GM12878 (cell line): ENCODE measurements at regions not wholly inside any gene's neighbourhood (a gene's known extent, or its start where the extent isn't known, plus 50 kb on each side); places are given as distances from the start of the nearest gene placed in this dataset.
A peak's percentile ranks its signal among the peaks of the same experiment; 100 is the strongest.

ENCODE experiments used
- ATAC-seq: fragments of 200-7000 bp; cut with Tn5 transposase; 3 replicates; pipeline ENCODE4 v1.9.1; 2020; ENCODE audit warnings: mild to moderate bottlenecking, moderate library complexity
- BruUV-seq: library from RNA; stranded (reverse); fragments of 400-500 nt; replicated peaks from 2 replicates; lab custom pipeline; 2021; lab: Mats Ljungman, UMichigan
- CTCF ChIA-PET: fragments of 300-600 bp; sonication (Branson Sonifier 250); formaldehyde crosslinking; extraction: SDS; loops from one replicate; lab custom pipeline; 2021; ENCODE audit warnings: inconsistent platforms; lab: Yijun Ruan, JAX
- POLR2A ChIA-PET: fragments of 350-600 bp; formaldehyde crosslinking; extraction: SDS; loops from one replicate; lab custom pipeline; 2021; ENCODE audit warnings: inconsistent platforms; lab: Charles Lee
- RAD21 ChIA-PET: fragments of 300-600 bp; sonication (Branson Sonifier 250); formaldehyde crosslinking; loops from one replicate; lab custom pipeline; 2023; ENCODE audit warnings: antibody characterized with exemption; ENCODE audit not compliant: unreplicated experiment; lab: Charles Lee
- SMC1A ChIA-PET: fragments of 300-600 bp; sonication (Branson Sonifier 250); formaldehyde crosslinking; loops from one replicate; lab custom pipeline; 2023; ENCODE audit not compliant: unreplicated experiment, uncharacterized antibody; lab: Charles Lee
- DNase-seq: peaks from one replicate; pipeline ENCODE4 v3.0.0-alpha.2; 2011; ENCODE audit warnings: low read depth, low spot score
- FAIRE-seq: peaks from 3 replicates; lab custom pipeline; 2011; peaks lifted over from hg19 to GRCh38; lab: Jason Lieb, UNC
- H2AFZ ChIP-seq: 2 replicates; pipeline ENCODE4 v1.6.0; 2011; ENCODE audit warnings: low read depth, low read length, control low read depth; ENCODE audit not compliant: control insufficient read depth
- H3K27ac ChIP-seq: 2 replicates; pipeline ENCODE4 v1.5.1; 2011; ENCODE audit warnings: control low read depth; ENCODE audit not compliant: control insufficient read depth, insufficient read depth
- H3K27me3 ChIP-seq, 2 experiments: replicated peaks in 1 of 2; 2 replicates each; pipeline versions ENCODE4 v1.6.0 to v1.6.1; 2011; ENCODE audit warnings: low read length in 1 of 2; ENCODE audit not compliant: control insufficient read depth in 2 of 2, insufficient read depth in 2 of 2
- H3K36me3 ChIP-seq, 2 experiments: 2 replicates each; pipeline ENCODE4 v1.5.1; 2011; ENCODE audit warnings: low read length in 1 of 2; ENCODE audit not compliant: control insufficient read depth in 2 of 2, insufficient read depth in 2 of 2
- H3K4me1 ChIP-seq: 2 replicates; pipeline ENCODE4 v1.6.1; 2011; ENCODE audit warnings: mild to moderate bottlenecking, low read length, moderate library complexity, mixed read lengths; ENCODE audit not compliant: control insufficient read depth, insufficient read depth
- H3K4me2 ChIP-seq: 2 replicates; pipeline ENCODE4 v1.6.0; 2011; ENCODE audit warnings: control low read depth; ENCODE audit not compliant: control insufficient read depth, insufficient read depth
- H3K4me3 ChIP-seq: fragments of 200-600 bp; sonication (generic); 2 replicates; pipeline ENCODE4 v1.5.1; 2016
- H3K79me2 ChIP-seq: 2 replicates; pipeline ENCODE4 v1.6.0; 2011; ENCODE audit warnings: low read length; ENCODE audit not compliant: control insufficient read depth, insufficient read depth
- H3K9ac ChIP-seq: 2 replicates; pipeline ENCODE4 v1.8.0; 2011; ENCODE audit warnings: low read length, control low read depth, mixed read lengths; ENCODE audit not compliant: control insufficient read depth, insufficient read depth
- H3K9me3 ChIP-seq: replicated peaks from 3 replicates; pipeline ENCODE4 v1.5.1; 2011; ENCODE audit warnings: mild to moderate bottlenecking, low read length; ENCODE audit not compliant: control insufficient read depth, insufficient read depth
- H4K20me1 ChIP-seq: 2 replicates; pipeline ENCODE4 v1.6.0; 2011; ENCODE audit not compliant: control insufficient read depth, insufficient read depth
- ATF7 ChIP-seq: fragments of 450-650 bp; IDR thresholded peaks from 2 replicates; pipeline ENCODE4 v1.6.1; 2016; ENCODE audit warnings: low read depth, mild to moderate bottlenecking
- CEBPB ChIP-seq, 2 experiments: fragments of 150-350 bp in 1 of 2; IDR thresholded peaks; 2 replicates each; pipeline ENCODE4 v1.6.1; 2012 to 2014; ENCODE audit warnings: low read depth in 2 of 2, low read length in 2 of 2, borderline replicate concordance in 1 of 2, inconsistent platforms in 1 of 2
- EGR1 ChIP-seq, 2 experiments: IDR thresholded peaks; 1 replicate in 1 of 2; 2 replicates in 1 of 2; pipeline ENCODE4 v1.6.1; 2011 to 2012; ENCODE audit warnings: low read depth in 2 of 2, low read length in 2 of 2, borderline replicate concordance in 1 of 2, mild to moderate bottlenecking in 1 of 2, moderate library complexity in 1 of 2
- IKZF2 ChIP-seq, 2 experiments: fragments of 450-650 bp; IDR thresholded peaks; 2 replicates each; pipeline ENCODE4 v1.6.1; 2017; ENCODE audit warnings: mild to moderate bottlenecking in 2 of 2, moderate library complexity in 2 of 2
- JUNB ChIP-seq: IDR thresholded peaks from 2 replicates; pipeline ENCODE4 v1.6.1; 2016; ENCODE audit warnings: antibody characterized with exemption, mild to moderate bottlenecking
- KDM1A ChIP-seq: fragments of 200-600 bp; sonication (generic); IDR thresholded peaks from 2 replicates; pipeline ENCODE4 v1.6.1; 2016; ENCODE audit warnings: borderline replicate concordance
- MEF2B ChIP-seq: fragments of 450-650 bp; IDR thresholded peaks from 2 replicates; pipeline ENCODE4 v1.6.1; 2018; ENCODE audit warnings: mild to moderate bottlenecking, moderate library complexity; ENCODE audit not compliant: partially characterized antibody, poor library complexity, severe bottlenecking
- MYB ChIP-seq: fragments of 150-350 bp; IDR thresholded peaks from 2 replicates; pipeline ENCODE4 v1.6.1; 2014; ENCODE audit warnings: mild to moderate bottlenecking, low read depth, low read length, borderline replicate concordance
- NR2F1 ChIP-seq: fragments of 450-650 bp; conservative IDR thresholded peaks from 2 replicates; pipeline ENCODE4 v1.6.1; 2017; ENCODE audit warnings: mild to moderate bottlenecking
- SMARCA5 ChIP-seq: fragments of 450-650 bp; IDR thresholded peaks from 2 replicates; pipeline ENCODE4 v1.6.1; 2017; ENCODE audit warnings: mild to moderate bottlenecking
- ZBED1 ChIP-seq: IDR thresholded peaks from 2 replicates; pipeline ENCODE4 v1.6.1; 2016; ENCODE audit warnings: borderline replicate concordance
- WGBS: methylation state at CpG from one replicate; pipeline ENCODE4 v1.1.6; 2016; ENCODE audit warnings: low lambda C conversion rate; ENCODE audit not compliant: insufficient replicate concordance, insufficient coverage; ENCODE audit errors: missing lambda C conversion rate; 5-methylcytosine and 5-hydroxymethylcytosine counted together
- in situ Hi-C: fragments of 300-500 bp; cut with MboI; formaldehyde crosslinking; loops from 9 replicates; pipeline ENCODE4 v1.14.3; 2018; ENCODE audit warnings: mixed read lengths
- intact Hi-C: fragments of 100-400 bp; cut with micrococcal nuclease; formaldehyde crosslinking; loops from one replicate; pipeline ENCODE4 v1.14.2; 2022; ENCODE audit not compliant: unreplicated experiment
- TF ChIP-seq, protein P1 (sequence below): IDR thresholded peaks from 2 replicates; pipeline ENCODE4 v1.6.1; 2012; ENCODE audit warnings: low read depth, low read length, improper control_type of control experiment
- TF ChIP-seq, protein P2 (sequence below): fragments of 450-650 bp; IDR thresholded peaks from 2 replicates; pipeline ENCODE4 v1.6.1; 2017; ENCODE audit warnings: mild to moderate bottlenecking, moderate library complexity
- TF ChIP-seq, protein P3 (sequence below): IDR thresholded peaks from 2 replicates; pipeline ENCODE4 v1.6.1; 2012; ENCODE audit warnings: low read length, inconsistent platforms
- TF ChIP-seq, protein P4 (sequence below): fragments of 450-650 bp; IDR thresholded peaks from 2 replicates; pipeline ENCODE4 v1.6.1; 2014; ENCODE audit warnings: mild to moderate bottlenecking

DNA sequence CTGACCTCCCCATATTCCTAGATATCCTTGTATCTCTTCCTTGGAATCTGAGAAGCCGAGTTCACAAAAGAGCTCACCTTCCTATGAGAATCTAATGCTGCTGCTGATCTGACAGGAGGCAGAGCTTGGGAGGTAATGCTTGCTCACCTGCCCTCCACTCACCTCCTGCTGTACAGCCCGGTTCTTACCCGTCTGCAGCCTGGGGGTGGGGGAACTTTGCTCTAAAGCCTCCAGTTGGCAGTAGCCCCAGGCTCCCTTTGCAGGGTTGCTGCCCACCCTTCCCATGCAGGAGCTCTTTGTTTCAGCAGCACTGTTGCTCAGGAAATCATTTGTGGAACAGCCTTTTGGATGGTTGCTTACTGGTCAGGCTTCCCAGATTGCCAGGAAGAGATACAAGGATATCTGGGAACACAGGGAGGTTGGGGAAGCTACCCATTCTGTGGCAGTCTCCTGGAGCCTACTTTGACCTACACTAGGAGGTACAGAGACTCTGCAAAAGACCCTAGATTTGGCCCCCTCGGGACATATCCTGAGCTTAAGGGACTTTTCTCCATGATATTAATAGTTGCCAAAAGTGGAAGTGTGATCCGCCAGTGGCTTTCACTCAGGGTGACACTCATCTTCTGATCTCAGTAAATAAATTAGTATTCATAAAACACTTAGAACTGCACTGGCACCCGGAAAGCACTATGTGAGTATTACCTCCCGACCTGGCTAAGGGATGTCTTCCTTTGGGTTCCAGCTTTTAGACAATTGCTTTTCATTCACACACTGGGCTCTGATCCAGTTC is 363.7 kb upstream of the PODXL start (continued):
- TF ChIP-seq EGR1 (IDR thresholded peaks at IDR 0.05; ENCODE audit: borderline replicate concordance in 1 of 2, low read depth in 2 of 2, low read length in 2 of 2) (0 out of 3 replicates have a peak, but pooled peaks of 1 of the 2 experiments have one; percentile 18), IKZF2 (IDR thresholded peaks at IDR 0.05) (peak in 1 of 2 experiments; percentile 38; a peak in 1 of 4 replicates), MEF2B (peak; percentile 77), JUNB (0 out of 2 replicates have a peak, but pooled peaks have one; percentile 19), ZBED1 (no peak)

DNA sequence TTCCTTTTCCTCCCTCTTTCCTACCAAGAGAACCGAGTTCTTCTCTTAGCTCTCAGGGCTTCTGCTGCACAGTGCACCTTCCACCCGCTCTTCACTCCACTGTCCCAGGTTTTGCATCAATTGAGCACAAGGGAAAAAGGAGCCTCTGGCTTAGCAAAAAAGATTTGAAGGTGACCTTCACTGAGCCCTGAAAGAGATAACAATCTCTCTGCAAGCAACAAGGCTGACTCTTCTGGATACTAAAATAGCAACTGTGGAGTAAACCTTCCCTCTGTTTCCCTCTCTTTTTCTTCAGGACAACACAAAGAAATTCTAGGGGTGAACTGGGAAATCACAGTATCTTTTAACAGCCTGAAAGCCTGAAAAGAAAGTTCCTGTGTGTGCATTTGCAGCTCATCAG is 354.7 kb upstream of the PODXL start:
- ATAC-seq, result no peak
- intact Hi-C loops, result no loop called here
- Histone ChIP-seq H4K20me1 (no peaks in the 10 kb centered on the region), H3K4me1 (no peaks in the 10 kb centered on the region), H3K4me2 (no peak overlapping the region), H3K27ac (no peak overlapping the region), H2AFZ (no peak overlapping the region), H3K4me3 (no peak overlapping the region), H3K27me3 (no peaks in the 10 kb centered on the region), H3K36me3 (no peaks in the 10 kb centered on the region), H3K9ac (no peak overlapping the region), H3K9me3 (no peaks in the 10 kb centered on the region; the same call in 2 of the 3 replicates), H3K79me2 (no peaks in the 10 kb centered on the region)
- BruUV-seq, result no TSS peak
- no peak for DNase-seq
- FAIRE-seq, result no peak
- ChIA-PET CTCF (no interaction called here), SMC1A (no interaction called here), POLR2A (interaction anchor here (0.5 kb wide), 1 partner anchor 924 kb away, joined by 3 read pairs; no protein-coding TSS in a partner anchor), RAD21 (no interaction called here)
- WGBS, result 29% methylated on average over 2 of the region's 2 CpGs
- in situ Hi-C loops, result no loop called here
- TF ChIP-seq ATF7 (no peak), NR2F1 (no peak), EGR1 (IDR thresholded peaks at IDR 0.05; ENCODE audit: borderline replicate concordance in 1 of 2, low read depth in 2 of 2, low read length in 2 of 2) (no peak), KDM1A (no peak), MYB (no peak), CEBPB (IDR thresholded peaks at IDR 0.05; ENCODE audit: borderline replicate concordance in 1 of 2, low read depth in 2 of 2, low read length in 2 of 2) (no peak), SMARCA5 (no peak)
- TF ChIP-seq, protein P1, sequence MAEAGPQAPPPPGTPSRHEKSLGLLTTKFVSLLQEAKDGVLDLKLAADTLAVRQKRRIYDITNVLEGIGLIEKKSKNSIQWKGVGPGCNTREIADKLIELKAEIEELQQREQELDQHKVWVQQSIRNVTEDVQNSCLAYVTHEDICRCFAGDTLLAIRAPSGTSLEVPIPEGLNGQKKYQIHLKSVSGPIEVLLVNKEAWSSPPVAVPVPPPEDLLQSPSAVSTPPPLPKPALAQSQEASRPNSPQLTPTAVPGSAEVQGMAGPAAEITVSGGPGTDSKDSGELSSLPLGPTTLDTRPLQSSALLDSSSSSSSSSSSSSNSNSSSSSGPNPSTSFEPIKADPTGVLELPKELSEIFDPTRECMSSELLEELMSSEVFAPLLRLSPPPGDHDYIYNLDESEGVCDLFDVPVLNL, result no peak
- TF ChIP-seq, protein P2, sequence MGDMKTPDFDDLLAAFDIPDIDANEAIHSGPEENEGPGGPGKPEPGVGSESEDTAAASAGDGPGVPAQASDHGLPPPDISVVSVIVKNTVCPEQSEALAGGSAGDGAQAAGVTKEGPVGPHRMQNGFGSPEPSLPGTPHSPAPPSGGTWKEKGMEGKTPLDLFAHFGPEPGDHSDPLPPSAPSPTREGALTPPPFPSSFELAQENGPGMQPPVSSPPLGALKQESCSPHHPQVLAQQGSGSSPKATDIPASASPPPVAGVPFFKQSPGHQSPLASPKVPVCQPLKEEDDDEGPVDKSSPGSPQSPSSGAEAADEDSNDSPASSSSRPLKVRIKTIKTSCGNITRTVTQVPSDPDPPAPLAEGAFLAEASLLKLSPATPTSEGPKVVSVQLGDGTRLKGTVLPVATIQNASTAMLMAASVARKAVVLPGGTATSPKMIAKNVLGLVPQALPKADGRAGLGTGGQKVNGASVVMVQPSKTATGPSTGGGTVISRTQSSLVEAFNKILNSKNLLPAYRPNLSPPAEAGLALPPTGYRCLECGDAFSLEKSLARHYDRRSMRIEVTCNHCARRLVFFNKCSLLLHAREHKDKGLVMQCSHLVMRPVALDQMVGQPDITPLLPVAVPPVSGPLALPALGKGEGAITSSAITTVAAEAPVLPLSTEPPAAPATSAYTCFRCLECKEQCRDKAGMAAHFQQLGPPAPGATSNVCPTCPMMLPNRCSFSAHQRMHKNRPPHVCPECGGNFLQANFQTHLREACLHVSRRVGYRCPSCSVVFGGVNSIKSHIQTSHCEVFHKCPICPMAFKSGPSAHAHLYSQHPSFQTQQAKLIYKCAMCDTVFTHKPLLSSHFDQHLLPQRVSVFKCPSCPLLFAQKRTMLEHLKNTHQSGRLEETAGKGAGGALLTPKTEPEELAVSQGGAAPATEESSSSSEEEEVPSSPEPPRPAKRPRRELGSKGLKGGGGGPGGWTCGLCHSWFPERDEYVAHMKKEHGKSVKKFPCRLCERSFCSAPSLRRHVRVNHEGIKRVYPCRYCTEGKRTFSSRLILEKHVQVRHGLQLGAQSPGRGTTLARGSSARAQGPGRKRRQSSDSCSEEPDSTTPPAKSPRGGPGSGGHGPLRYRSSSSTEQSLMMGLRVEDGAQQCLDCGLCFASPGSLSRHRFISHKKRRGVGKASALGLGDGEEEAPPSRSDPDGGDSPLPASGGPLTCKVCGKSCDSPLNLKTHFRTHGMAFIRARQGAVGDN, result no peak
- TF ChIP-seq, protein P3, sequence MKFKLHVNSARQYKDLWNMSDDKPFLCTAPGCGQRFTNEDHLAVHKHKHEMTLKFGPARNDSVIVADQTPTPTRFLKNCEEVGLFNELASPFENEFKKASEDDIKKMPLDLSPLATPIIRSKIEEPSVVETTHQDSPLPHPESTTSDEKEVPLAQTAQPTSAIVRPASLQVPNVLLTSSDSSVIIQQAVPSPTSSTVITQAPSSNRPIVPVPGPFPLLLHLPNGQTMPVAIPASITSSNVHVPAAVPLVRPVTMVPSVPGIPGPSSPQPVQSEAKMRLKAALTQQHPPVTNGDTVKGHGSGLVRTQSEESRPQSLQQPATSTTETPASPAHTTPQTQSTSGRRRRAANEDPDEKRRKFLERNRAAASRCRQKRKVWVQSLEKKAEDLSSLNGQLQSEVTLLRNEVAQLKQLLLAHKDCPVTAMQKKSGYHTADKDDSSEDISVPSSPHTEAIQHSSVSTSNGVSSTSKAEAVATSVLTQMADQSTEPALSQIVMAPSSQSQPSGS, result no peak
- TF ChIP-seq, protein P4, sequence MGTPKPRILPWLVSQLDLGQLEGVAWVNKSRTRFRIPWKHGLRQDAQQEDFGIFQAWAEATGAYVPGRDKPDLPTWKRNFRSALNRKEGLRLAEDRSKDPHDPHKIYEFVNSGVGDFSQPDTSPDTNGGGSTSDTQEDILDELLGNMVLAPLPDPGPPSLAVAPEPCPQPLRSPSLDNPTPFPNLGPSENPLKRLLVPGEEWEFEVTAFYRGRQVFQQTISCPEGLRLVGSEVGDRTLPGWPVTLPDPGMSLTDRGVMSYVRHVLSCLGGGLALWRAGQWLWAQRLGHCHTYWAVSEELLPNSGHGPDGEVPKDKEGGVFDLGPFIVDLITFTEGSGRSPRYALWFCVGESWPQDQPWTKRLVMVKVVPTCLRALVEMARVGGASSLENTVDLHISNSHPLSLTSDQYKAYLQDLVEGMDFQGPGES, result no peak
